ENCODE measurements at regions not wholly inside any gene's neighbourhood (a gene's known extent, or its start where the extent isn't known, plus 50 kb on each side); places are given as distances from the start of the nearest gene placed in this dataset.

DNA sequence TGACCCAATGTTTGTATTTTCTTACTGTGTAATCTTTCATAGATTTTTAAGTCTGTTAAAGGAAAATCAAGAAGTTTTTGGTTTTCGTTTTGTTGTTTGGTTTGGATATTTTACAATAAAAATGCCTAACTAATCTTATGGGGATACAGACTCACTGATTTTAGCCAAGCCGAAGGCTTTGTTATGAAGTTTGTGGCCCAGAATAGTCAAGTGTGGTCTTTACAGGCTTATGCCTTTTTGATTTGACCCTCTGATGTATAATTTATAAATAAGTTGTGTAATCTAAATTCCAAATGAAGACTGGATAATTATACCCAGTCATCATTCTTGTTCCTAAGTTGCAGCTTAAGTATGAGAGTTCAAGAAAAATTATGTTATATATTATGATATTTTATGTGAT, 739.3 kb downstream of the ADGRL2 start:
- TF ChIP-seq, protein P1, sequence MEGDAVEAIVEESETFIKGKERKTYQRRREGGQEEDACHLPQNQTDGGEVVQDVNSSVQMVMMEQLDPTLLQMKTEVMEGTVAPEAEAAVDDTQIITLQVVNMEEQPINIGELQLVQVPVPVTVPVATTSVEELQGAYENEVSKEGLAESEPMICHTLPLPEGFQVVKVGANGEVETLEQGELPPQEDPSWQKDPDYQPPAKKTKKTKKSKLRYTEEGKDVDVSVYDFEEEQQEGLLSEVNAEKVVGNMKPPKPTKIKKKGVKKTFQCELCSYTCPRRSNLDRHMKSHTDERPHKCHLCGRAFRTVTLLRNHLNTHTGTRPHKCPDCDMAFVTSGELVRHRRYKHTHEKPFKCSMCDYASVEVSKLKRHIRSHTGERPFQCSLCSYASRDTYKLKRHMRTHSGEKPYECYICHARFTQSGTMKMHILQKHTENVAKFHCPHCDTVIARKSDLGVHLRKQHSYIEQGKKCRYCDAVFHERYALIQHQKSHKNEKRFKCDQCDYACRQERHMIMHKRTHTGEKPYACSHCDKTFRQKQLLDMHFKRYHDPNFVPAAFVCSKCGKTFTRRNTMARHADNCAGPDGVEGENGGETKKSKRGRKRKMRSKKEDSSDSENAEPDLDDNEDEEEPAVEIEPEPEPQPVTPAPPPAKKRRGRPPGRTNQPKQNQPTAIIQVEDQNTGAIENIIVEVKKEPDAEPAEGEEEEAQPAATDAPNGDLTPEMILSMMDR (IDR thresholded peaks at IDR 0.05 in 4 of 5, conservative IDR thresholded peaks at IDR 0.05 in 1 of 5), result no peak
- TF ChIP-seq POLR2A (IDR thresholded peaks at IDR 0.05), result no peak
- intact Hi-C loops (cut with DNase I; ENCODE audit: low total_unique reads), result no loop called here
- H3K4me3 ChIP-seq, result no peak overlapping the region
- DNase-seq (no peak), ATAC-seq (no peak)
- H3K36me3 ChIP-seq, result no peaks in the 10 kb centered on the region
- H3K9me3 ChIP-seq, result peaks cover 0 to 5% (median 0%) of the 10 kb centered on the region in 3 donors
- H3K27me3 ChIP-seq, result no peaks in the 10 kb centered on the region
- no peak overlapping the region for H3K27ac ChIP-seq
- H3K4me1 ChIP-seq, result no peaks in the 10 kb centered on the region
- in situ Hi-C loops (cut with MboI; ENCODE audit: low sequenced_read_pairs in 4 of 4), result no loop called here

DNA sequence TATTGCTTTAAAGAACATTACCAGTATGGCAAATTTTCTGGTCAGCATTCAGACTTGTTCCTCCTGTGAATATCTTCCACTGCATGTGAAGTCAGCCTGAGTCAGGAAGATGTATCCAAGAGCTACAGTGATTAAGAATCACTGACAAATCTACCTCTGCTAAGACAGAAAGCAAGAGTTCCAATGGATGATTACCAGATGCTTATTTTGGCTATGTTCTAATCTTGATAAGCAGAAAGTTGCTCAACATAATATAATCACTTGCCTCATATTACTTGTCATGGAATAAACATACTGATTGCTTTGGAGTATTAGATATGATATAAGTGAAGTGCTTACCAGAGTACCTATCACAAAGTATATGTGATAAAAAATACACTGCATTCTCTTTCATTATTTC, 738.1 kb downstream of the ADGRL2 start:
- DNase-seq, result no peak
- ATAC-seq, result no peak
- Histone ChIP-seq H3K27me3 (no peaks in the 10 kb centered on the region), H3K4me1 (no peaks in the 10 kb centered on the region), H3K27ac (no peak overlapping the region), H3K9me3 (peaks cover 0 to 5% (median 0%) of the 10 kb centered on the region in 3 donors), H3K36me3 (no peaks in the 10 kb centered on the region), H3K4me3 (no peak overlapping the region)
- TF ChIP-seq, protein P1 (IDR thresholded peaks at IDR 0.05 in 4 of 5, conservative IDR thresholded peaks at IDR 0.05 in 1 of 5), result no peak
- TF ChIP-seq POLR2A (IDR thresholded peaks at IDR 0.05), result no peak
- intact Hi-C loops (cut with DNase I; ENCODE audit: low total_unique reads) (no loop called here), in situ Hi-C loops (cut with MboI; ENCODE audit: low sequenced_read_pairs in 4 of 4) (no loop called here)

DNA sequence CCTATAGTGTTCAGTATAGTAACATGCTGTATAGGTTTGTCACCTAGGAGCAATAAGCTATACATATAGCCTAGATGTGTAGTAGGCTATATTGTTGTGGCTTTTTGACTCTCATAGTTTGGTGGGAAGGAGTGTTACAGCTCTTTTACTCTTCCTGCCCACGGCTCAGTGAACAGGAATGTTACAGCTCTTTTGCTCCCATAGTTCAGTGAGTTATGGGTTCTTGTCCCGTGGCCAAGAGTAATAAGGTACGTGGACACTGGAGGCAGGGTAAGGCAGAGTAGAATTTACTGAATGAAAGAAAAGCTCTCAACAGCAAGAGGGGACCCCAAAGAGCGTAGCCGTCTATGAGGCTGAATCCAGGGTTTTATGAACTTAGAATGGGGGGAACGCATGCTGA, 734.3 kb downstream of the ADGRL2 start:
- Histone ChIP-seq H3K9me3 (no peaks in the 10 kb centered on the region), H3K27ac (no peak overlapping the region), H3K4me1 (no peaks in the 10 kb centered on the region), H3K36me3 (no peaks in the 10 kb centered on the region), H3K27me3 (no peaks in the 10 kb centered on the region), H3K4me3 (no peak overlapping the region)
- in situ Hi-C loops (cut with MboI; ENCODE audit: low sequenced_read_pairs in 4 of 4), result no loop called here
- ATAC-seq, result no peak
- intact Hi-C loops (cut with DNase I; ENCODE audit: low total_unique reads), result no loop called here
- no peak for TF ChIP-seq POLR2A (IDR thresholded peaks at IDR 0.05)
- TF ChIP-seq, protein P1 (IDR thresholded peaks at IDR 0.05 in 4 of 5, conservative IDR thresholded peaks at IDR 0.05 in 1 of 5), result no peak
- DNase-seq, result no peak

DNA sequence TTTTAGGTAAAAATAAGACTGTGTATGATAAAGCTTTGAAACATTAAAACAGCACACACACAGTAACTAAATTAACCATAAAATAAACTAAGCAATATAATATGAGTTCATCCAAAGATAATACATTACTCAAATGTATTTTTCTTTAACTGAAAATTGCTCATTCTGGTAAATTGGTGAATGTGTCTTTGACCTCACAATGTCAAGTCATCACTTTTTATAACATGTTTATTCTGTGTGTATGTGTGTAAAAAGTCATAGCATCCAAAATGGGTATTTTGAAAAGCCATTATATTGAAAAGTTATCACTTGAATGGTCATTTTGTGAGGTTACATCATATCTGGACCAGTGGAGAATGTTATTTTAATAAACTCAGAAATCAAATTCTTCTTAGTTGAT, 724.6 kb downstream of the ADGRL2 start:
- no peaks in the 10 kb centered on the region for H3K27me3 ChIP-seq
- TF ChIP-seq, protein P1 (IDR thresholded peaks at IDR 0.05 in 4 of 5, conservative IDR thresholded peaks at IDR 0.05 in 1 of 5), result no peak
- no peak for TF ChIP-seq POLR2A (IDR thresholded peaks at IDR 0.05)
- DNase-seq (no peak), ATAC-seq (no peak)
- H3K27ac ChIP-seq, result no peak overlapping the region
- intact Hi-C loops (cut with DNase I; ENCODE audit: low total_unique reads), result no loop called here
- no peaks in the 10 kb centered on the region for H3K4me1 ChIP-seq
- no peaks in the 10 kb centered on the region for H3K36me3 ChIP-seq
- in situ Hi-C loops (cut with MboI; ENCODE audit: low sequenced_read_pairs in 4 of 4), result no loop called here
- H3K9me3 ChIP-seq, result no peaks in the 10 kb centered on the region
- H3K4me3 ChIP-seq, result no peak overlapping the region

DNA sequence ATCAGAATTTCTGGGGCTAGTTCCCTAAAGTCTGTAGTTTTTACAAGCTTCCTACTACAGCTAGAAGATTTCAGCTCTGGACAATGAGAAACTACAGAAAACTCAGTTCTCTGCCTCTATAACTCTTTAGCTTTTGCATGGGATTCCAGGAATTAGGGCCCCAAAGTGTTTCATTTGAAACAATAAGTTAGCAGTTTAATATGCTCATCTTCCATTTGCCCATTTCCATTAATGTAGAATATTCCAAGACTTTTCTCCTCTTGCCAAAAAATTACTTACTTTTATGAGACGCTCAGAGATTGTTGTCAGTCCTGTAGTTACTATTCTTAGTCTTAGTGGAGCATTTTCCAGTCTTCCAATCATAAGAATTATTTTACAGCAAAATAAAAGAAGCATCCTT, 719.9 kb downstream of the ADGRL2 start:
- intact Hi-C loops (cut with DNase I; ENCODE audit: low total_unique reads), result no loop called here
- no peak overlapping the region for H3K27ac ChIP-seq
- H3K27me3 ChIP-seq, result no peaks in the 10 kb centered on the region
- ATAC-seq, result no peak
- no peaks in the 10 kb centered on the region for H3K9me3 ChIP-seq
- no peaks in the 10 kb centered on the region for H3K4me1 ChIP-seq
- no peak overlapping the region for H3K4me3 ChIP-seq
- no peak for DNase-seq
- in situ Hi-C loops (cut with MboI; ENCODE audit: low sequenced_read_pairs in 4 of 4), result no loop called here
- H3K36me3 ChIP-seq, result no peaks in the 10 kb centered on the region
- no peak for TF ChIP-seq POLR2A (IDR thresholded peaks at IDR 0.05)
- TF ChIP-seq, protein P1 (IDR thresholded peaks at IDR 0.05 in 4 of 5, conservative IDR thresholded peaks at IDR 0.05 in 1 of 5), result no peak

Data from gastrocnemius medialis (tissue), 4 donors.